GM21619 (cell line): ENCODE measurements at regions not wholly inside any gene's neighbourhood (a gene's known extent, or its start where the extent isn't known, plus 50 kb on each side); places are given as distances from the start of the nearest gene placed in this dataset.

ENCODE experiments used
- ATAC-seq: cut with Tn5 transposase; IDR thresholded peaks from one replicate; pipeline ENCODE4 v1.9.1; 2021; ENCODE audit not compliant: unreplicated experiment

DNA sequence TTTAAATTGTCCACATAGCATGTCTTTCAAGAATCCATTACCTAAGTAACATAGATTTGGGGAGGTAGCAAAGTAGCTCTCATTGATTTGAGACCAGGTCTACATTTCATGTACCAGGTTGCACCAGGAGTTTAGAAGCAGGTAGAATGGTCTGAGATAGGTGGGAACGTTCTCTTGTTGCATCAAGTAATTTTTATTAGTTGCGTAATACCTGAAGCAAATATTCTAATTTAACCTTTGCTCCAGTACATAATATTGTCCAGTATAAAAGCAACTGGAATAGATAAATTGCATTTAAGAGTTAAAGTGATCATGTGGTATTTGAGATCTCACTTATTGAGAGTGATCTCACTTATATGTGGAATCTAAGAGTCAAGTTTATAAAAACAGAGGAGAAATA lies 597.1 kb upstream of the PRMT6 start:
- no peak for ATAC-seq

DNA sequence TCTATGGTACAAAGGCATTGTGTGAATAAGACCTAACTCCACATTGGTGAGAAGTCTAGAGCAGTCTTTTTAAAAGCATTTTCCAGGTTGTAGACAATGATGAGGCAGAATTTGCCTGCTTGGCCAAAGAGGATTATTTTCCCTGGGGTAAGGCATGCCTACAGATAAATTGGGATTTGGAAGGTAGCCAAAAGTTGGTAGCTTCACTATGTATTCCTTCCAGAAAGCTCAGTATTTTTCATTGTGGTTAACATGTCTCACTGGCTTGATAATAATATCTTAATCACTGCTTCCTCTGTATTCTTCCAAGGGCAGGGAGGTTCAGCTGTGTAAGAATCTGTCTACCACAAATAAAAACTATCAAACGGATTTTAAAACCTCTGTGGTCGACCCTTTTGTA lies 590.8 kb upstream of the PRMT6 start:
- no peak for ATAC-seq

DNA sequence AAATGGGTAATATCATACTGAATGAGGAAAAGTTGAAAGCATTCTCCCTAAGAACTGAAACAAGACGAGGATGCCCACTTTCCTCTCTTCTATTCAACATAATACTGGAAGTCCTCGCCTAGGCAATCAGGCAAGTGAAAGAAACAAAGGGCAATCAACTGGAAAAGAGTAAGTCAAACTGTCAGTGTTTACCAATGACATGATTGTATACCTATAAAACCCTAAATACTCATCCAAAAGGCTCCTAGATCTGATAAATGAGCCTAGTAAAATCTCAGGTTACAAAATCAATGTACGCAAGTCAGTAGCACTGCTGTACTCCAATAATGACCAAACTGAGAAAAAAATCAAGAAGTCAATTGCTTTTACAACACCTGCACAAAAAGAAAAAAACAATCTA lies 575.8 kb upstream of the PRMT6 start:
- no peak for ATAC-seq

DNA sequence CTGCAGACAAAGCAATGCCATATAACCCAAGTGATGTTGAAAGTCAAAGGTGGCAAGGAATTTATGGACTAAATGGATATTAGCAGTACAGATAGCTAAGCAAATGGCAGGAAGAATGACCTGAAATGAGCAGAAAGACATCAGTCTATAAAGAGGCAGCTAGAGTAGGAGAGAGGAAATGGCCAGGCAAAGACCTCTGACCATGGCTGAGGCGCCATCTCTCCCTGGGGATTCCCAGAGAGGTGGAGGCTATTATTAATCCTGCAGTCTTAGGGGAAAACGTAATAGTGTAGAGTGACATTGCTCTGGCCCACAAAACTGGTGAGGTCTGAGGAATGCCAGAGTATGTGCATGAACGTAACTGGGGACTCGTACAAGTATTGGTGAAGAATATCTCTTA lies 563.6 kb upstream of the PRMT6 start:
- ATAC-seq: no peak

DNA sequence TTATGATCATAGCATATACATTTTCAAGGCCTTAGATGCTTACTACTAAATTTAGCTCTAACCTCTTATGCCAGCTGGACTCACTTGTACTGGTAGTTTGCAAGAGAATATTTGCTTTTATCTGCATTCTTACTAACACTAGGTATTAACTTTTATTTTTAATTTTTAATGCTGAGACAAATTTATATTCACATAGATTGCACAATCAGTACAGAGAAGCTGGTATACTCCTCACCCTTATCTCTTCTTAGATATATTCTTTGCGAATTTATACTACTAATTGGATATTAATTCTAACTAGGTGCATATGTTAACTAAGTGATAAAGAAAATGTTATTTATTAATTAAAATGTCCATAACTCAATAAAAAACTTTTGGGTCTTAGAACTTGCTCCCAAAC lies 561.8 kb upstream of the PRMT6 start:
- ATAC-seq: no peak

DNA sequence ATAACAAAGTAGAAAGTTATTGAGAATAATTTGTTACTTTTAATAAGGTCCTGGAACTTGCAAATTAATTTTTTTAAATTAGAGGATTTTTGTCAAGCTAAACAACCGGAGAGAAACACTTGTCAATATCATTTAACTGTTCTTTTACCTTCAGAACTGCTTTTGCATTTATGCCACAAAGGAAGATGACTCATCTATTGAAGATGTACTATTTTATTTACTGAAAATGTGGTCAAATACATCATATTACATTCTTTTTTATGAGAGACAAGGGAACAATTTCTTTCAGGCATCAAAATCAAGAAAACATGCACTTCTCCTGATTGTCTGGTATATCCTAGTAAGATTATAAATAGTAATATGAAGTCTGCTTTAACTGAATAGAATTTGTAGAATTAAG lies 558.2 kb upstream of the PRMT6 start:
- no peak for ATAC-seq

DNA sequence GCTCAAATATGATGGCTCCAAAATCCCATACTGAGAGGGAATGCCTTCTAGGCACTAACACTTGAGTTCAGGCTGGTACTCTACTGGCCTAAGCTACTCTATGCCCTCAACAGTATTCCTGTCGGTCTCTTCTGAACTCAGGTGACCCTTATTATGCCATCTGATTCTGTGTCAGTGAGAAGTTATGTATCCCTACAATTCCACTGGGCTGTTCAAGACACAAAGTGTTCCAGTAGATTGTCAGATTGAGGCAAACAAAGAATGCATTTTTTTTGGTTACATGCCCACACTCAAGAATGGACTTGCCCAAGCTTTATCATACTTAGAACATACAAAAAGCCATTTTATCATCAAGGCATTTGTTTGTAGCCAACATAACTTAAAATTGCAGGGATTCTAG lies 553.8 kb upstream of the PRMT6 start:
- ATAC-seq: no peak

DNA sequence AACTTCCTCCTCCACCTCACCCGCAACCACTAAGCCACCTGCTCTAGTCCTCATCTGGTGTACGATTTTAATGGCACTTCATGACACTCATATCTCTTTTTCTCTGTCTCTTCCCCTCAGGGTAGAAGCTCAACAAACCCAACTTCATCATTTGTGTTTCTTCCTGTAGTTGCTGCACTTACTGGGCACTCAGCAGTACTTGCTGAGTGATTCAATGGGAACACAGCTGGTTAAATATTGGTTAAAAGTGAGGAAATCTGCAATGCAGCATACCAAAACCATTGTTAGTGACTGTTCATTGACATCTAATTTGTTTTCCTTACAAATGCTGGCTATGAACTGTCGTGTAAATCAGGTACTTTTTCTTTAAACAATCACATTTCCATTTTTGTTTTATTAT lies 541.1 kb upstream of the PRMT6 start:
- ATAC-seq: no peak

DNA sequence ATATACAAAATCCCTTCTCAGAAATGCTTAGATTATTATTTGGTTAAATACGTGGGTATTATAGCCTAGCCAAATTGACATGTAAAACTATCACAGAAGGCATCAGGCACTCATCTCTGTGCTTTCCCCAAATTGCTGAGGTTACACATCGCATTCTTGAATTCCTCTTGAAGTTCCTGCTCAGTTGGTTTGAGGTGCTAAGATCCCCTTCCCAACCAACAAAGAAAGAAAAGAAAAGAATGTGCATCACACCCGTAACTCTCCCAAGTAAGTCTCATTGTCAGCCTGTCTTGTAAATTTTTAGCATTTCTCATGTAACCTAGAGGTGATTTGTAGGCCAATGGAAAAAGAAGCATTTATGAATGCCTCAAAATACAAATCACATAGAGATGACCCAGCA lies 539.2 kb upstream of the PRMT6 start:
- ATAC-seq: no peak

DNA sequence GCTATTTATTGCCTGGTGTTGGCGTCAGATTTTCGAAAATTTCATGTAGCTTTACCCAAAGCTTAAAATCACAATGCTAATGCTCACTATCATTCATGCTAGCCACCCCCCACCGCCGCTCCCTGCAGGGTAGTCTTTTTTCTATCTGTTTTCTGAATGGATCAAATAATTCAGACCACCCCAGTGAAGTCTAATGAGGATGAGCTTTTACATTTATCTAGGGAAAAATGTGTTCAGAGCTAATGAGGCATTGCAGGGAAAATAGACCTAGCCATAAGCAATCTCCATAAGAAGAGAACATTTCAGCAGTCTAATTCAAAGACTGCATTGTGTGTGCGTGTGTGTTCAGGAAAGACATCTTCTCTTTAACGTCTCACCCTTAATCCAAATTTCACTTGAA lies 533.0 kb upstream of the PRMT6 start:
- no peak for ATAC-seq

DNA sequence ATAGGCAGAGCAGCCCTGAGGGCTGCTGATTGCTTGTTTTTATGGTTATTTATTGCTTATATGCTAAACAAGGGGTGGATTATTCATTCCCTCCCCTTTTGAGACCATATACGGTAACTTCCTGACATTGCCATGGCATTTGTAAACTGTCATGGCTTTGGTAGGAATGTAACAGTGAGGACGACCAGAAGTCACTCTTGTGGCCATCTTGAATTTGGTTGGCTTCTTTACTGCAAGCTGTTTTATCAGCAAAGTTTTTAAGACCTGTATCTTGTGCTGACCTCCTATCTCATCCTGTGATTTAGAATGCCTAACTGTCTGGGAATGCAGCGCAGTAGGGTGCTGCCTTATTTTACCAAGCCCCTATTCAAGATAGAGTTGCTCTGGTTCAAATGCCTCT lies 531.8 kb upstream of the PRMT6 start:
- ATAC-seq: no peak

DNA sequence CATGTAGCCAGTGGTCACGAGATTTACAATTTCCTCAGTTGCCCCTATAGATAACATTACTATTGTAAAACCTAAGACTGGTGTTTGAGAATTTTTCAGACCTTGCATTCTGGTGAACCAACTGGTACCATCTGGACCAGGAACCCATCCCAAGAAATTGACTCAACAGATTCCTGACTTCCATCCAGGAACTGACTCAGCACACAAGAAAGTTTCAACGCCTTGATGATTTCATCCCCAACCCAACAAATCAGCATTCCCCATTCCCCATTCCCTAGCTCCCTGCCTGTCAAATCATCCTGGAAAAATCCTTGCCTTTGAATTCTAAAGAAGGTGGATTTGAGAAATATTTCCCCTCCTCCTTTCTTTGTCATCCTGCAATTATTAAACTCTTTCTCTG lies 529.8 kb upstream of the PRMT6 start:
- ATAC-seq: no peak

DNA sequence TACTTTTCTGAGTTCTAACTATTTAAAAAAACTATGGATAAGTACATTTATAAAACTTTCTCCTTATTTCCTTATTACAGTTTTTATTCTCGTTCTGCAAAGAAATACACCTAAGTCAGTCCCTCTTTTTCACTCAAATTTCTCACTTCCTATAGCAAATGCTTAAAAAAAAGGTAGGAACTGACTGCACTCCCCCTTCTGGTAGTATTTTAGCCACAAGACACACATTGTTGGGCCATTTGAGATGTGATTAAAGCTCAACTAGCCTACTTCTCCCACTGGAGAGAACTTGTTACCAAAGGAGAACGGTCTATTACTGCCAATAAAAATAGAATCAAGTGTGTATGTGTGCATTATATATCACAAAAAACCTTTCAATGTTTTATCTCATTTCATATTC lies 521.9 kb upstream of the PRMT6 start:
- no peak for ATAC-seq

DNA sequence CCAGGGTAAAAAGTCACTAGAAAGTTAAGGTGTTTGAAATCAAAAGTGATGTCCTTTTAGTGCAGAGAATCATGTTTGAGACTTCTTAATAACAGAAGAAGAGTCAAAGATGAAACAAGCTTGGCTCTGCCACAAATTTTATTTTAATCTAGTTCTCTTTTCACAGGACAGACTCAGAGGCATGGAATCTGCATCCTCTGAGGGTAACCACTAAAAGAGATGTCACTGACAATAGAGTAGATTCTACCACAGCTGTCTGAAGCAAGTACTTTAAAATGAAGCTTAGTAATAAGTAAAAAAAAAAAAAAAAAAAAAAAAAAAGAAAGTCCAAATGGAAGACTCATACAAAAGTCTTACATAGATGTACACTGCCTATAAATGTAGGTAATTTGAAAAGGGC lies 519.7 kb upstream of the PRMT6 start:
- ATAC-seq: no peak

DNA sequence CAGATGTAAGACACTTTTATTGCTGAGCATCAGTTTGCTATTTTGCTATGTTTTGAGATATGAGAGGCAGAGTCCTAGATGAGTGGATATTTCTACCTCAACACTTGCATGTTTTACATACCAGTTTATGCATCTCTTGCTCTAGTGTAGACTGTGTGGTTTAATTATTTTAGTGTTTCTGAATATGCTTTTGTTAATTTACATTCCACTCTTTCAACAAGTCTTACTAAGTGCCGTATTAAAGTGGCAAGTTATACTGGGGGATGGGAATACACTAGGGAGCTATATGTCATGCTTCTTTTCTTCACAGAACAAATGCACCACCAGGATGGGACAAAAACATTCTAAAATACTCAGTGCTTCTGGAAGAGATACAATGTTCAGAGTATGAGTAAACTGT lies 507.7 kb upstream of the PRMT6 start:
- ATAC-seq: no peak

DNA sequence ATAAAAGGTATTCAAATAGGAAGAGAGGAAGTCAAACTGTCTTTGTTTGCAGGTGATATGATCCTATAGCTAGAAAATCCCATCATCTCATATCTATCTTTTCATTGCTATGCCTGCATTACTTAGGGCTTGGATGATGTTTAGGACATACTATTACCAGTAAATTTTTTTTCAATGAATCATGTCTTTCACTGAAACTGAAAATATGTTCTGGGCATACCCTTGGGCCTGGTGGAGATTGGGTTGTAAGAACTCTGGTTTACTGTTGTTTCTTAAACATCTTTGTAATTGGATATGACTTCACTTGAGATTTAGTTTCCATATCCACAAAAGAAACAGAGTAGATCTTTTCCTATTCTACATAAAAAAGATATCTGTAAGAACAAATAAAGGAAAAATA lies 502.2 kb upstream of the PRMT6 start:
- no peak for ATAC-seq

DNA sequence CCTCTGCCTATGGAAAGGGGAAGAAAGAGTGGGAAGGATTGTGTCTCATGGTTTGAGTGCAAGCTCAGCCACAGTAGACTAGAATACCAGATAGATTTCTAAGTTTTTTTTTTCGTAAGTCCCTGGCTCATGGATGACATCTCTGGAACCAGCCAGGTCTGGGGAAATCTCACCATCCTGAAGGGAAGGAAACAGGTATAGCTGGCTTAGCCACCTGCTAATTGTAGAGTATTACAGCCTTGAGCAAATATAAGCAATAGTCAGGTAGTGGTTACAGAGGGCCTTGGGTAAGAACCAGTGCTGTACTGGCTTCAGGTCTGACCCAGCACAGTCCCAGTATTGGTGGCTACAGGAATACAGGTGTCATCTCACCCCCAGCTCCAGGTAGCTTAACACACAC lies 500.9 kb upstream of the PRMT6 start:
- no peak for ATAC-seq

DNA sequence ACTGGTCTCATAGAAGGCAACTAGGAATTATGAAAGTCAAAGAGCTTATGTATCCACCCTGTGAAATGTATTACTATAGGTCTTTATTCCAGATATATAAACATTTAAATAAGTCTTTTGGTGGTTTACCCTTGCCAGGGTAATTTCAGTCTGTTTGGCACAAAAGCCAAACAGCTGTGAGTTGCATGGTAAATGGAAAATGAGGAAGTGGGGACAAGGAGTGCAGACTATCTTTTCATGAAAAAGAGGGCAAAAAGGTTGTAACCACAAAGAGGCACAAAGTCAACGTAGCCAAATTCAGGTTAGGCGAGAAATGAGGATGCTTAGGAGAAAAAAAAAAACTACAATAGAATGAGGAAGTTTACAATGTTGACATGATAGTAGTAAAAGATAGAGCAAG lies 492.3 kb upstream of the PRMT6 start:
- ATAC-seq: no peak

DNA sequence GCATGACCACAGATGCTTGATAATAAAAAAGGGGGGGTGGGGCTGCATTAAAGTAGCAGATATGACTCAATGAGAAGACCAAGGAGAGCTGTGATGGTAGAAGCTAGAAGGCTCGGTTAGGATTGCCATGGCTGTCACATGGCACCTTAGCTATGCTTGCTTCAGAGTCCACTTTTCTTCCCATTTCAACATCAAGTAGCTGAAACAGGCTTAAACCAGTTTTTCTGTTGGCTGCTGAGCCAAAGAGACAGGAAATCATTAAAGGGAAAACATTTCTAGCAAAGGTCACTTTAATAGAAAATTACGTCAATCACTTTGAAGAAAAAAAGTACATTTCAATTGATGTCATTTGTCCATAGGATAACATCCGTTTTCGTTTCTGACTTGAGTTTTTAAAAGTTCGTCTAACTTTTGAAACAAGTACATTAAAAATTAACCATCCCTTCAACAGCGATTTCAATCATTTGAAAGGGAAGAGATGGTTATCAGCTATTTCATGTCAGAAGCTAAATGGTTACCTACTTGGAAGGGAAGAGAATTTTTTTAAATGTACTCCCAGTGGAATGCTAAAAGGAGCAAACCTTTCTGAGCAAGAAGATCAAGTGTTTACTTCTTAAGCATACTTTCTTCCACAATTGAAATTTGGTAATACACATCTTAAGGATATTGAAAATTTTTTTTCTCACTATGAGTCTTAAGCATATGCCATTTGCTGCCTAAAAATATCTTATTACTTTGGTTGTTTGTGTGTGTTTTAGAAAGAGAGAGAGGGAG lies 488.1 kb upstream of the PRMT6 start:
- no peak for ATAC-seq

DNA sequence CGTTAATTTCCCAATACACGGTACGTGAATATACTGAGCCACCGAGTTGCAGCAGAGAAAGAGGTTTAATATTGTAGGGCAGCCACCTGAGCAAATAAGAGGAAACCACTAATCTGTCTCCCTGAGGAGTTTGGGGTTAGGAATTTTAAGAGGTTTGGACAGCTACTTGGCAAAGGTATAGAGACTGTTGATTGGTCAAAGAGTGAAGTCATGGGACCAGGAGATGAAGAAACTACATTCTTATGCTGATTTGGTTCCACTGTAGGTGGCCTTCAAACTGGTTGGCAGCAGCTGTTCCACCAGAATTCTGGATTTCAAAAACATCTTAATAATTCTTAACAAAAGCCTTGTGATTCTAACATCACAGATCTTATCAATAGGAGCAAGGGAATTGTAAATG lies 485.4 kb upstream of the PRMT6 start:
- ATAC-seq: no peak

DNA sequence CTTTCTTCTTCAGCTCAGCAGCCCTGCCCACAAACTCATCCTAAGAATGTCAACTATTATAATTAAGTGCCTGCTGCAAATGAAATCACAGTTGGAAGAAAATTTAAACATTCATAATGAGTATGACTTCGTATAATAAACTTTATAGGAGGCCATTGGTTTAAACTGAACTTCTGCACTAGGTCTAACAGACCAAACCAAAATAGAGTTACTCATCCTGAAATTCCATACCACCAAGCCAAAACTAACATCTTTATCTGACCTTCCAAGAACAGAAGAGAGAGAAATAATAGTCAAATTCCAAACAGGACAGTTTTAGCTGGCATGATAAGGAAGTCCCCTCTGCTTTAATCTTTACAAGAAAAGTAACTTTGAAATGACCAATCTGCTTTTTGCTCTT lies 472.4 kb upstream of the PRMT6 start:
- ATAC-seq: no peak

DNA sequence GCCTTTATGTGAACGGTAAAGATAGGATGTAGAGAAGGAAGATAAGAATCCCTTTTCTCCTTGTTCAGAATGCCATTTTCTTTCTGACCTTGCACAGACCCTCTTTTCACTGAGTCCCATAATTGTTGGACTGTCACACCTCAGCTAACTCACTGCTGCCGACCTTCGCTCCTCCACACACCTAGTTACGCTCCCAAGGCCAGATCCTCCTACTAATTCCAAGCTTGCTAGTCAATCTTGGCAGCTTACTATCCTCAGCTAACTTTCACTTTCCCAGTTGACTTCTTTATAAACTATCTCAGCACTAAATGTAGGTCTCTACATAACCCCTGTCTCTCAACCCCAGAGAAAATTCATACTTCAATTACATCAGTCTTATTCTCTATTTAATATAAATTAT lies 471.8 kb upstream of the PRMT6 start:
- ATAC-seq: no peak

DNA sequence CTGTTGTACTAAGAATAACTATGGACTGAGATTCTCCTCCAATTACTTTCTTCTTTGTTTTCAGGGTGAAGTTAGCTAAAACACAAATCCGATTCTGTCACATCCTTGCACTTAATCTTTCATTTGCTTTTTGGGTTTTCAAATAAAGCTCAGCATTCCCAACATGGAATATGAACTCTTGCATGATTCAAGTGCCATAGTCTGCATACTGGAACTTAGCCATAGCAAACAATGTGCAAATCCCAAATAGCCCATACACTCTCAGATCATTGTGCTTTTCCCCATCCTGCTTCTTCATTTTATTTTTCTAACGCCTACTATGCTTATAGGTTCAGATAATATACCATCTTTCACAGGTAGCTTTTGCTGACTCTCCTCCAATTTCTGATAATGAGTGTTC lies 455.8 kb upstream of the PRMT6 start:
- no peak for ATAC-seq

DNA sequence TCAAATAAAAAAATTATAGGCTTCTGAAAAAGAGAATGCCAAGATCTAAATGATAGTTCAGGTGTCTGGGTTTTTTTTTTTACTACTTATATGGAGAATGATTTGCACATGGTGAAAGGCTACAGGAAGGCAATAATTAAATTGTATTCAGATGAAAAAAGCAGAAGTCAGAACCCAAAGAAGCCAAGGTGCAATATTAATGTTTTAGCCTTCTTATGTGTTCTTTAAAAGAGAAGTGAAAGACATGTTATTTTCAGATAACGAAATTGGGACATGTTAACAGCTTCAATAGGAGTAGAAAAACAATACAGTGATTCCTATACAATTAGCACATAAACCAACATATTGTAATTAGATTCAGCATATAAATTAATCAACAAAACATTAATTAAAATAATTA lies 452.9 kb upstream of the PRMT6 start:
- ATAC-seq: no peak
